ENCODE measurements at regions not wholly inside any gene's neighbourhood (a gene's known extent, or its start where the extent isn't known, plus 50 kb on each side); places are given as distances from the start of the nearest gene placed in this dataset.

GRCh38 chr10:4688601-4689000 lies 137.4 kb upstream of the AKR1E2 start:
- DNase-seq (ENCODE audit: low read depth): no peak

- DNase-seq (ENCODE audit: low read depth): no peak
These were observed 137.8 kb upstream of the AKR1E2 start for GRCh38 chr10:4688168-4688567.

DNA sequence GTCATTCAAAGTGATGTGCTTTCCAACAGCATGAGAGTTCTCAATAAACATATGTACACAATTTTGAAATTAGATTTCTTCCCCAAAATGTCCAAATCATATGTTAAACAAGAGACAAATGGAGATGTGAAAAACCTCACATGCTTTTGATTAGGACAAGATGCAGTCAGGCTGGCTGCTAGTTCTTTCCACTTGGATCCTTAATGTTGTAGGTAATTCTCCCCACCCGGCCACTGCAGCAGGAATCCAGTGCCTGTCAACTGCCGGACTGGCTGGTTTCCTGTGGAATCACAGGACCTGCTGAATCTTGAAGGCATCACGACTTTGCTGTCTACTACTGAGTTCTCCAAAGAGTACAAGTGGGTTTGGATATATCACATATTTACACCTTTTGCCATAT lies 138.6 kb upstream of the AKR1E2 start:
- DNase-seq (ENCODE audit: low read depth): no peak

DNA sequence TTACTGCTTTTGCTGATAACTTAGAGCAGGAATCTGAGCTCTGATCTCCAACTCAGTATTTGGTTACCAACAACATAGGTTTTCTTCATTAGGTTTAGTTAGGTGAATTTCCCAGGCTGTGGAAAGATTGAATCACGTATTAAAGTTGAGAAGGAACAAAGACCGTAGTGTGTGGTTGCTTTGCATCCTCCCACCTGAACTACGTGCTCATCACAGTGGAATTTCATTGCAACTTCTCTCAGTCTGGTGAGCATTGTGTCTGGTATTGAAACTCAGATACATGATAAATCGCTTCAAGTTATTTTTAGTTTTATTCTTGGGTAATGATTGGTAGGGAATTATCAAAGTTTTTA lies 139.4 kb upstream of the AKR1E2 start:
- DNase-seq (ENCODE audit: low read depth): no peak

DNA sequence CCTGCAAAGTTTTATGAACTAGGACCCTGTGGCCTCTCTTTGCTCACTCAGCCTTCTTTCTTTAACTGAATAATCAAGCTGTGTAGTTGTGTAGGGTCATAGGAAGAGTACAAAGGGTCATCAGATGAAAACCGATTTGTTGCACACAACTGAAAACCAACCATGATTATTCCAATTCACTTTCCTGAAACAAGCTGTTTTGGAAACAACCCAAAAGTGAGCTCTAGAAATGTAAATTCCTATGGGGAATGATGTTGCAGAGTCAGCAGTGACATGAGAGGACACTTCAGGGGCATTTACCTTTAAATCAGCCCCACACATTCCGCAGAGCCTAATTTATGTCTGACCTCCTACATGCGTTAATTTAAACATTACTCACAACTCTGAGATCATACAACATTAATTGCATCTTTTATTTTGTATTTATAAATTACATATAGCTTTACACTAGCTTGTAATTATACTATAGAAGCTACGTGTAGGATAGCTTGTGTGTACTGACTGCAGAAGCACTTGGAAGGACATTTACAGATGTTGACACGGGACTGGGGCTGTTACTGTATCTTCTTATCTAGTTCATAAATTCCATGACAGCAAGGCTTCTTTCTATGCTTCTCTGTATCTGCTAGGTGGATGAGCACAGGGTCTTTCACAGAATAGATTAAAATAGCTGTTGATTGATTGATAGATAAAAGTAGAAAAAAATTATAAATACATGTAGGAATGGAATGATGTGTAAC lies 139.9 kb upstream of the AKR1E2 start:
- no peak for DNase-seq (ENCODE audit: low read depth)

GRCh38 chr10:4685491-4685890 lies 140.5 kb upstream of the AKR1E2 start:
- DNase-seq (ENCODE audit: low read depth): no peak

DNA sequence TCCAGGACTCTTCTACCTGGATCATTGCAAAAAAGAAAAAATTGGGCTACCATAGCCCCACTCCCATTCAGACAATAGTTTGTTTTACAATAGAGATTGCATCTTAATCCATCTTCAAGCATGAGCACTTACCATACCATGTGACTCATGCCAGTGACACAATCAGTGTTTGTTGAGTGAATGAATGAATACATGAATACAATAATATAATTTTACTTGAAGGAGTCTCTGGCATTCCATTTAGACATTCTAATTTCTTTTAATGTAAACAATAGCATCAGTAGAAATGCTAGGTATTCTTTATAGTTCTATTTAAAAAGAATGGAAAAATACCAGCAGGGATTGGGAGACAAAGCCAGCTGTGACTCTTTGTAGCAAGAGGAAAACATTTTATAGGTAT lies 141.6 kb upstream of the AKR1E2 start:
- DNase-seq (ENCODE audit: low read depth): no peak

GRCh38 chr10:4683838-4684237 lies 142.2 kb upstream of the AKR1E2 start:
- no peak for DNase-seq (ENCODE audit: low read depth)

DNA sequence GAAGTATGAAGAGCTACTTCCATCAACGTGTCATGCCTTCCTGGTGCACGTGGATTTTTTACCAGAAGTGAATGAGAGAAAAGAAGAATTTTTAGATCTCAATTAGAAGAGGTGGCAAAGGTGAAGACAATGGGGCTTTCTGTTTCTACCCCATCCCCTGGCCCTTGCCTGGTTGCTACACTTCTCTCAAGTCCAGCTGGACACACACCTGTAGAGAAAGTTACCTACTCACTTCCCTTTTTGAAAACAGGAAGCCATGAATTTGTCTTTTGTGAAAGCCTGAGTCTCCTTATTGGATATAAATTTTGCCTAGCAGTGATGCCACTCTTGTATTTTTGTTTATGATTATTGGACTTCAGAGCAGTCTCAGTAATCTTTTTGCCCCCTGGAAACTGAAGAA lies 142.9 kb upstream of the AKR1E2 start:
- DNase-seq (ENCODE audit: low read depth): no peak

DNA sequence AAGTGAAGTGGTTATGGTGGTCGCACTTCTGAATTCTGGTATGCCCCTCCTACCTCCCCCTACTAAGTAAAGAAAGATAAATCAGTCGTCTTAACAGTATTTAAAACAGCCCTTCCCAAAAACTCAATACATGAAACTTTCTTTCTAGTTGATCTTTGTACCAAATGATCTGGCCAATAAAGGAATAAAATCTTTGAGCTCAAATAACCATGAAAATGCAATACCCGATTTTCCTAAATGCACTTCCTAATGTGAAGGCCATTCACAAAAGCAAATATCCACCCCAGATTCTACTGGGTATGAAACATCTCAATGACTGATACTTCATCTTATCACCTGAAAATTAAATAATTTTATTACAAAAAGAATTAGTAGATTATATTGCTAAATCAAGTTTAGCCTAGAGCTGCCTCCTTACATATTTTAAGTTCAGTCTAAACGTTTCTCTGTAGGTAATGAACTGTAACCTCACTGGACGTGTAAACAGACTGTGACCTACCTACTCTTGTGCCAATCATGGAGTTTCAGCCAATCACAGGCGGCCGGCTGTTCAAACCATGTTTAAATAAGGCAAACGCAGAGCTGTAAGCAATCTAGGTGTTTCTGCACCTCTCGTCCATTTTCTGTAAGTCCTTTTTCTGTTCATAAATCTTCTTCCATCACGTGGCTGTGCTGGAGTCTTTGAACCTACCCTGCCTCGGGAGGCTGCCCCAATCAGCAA lies 146.9 kb upstream of the AKR1E2 start:
- no peak for DNase-seq (ENCODE audit: low read depth)

DNA sequence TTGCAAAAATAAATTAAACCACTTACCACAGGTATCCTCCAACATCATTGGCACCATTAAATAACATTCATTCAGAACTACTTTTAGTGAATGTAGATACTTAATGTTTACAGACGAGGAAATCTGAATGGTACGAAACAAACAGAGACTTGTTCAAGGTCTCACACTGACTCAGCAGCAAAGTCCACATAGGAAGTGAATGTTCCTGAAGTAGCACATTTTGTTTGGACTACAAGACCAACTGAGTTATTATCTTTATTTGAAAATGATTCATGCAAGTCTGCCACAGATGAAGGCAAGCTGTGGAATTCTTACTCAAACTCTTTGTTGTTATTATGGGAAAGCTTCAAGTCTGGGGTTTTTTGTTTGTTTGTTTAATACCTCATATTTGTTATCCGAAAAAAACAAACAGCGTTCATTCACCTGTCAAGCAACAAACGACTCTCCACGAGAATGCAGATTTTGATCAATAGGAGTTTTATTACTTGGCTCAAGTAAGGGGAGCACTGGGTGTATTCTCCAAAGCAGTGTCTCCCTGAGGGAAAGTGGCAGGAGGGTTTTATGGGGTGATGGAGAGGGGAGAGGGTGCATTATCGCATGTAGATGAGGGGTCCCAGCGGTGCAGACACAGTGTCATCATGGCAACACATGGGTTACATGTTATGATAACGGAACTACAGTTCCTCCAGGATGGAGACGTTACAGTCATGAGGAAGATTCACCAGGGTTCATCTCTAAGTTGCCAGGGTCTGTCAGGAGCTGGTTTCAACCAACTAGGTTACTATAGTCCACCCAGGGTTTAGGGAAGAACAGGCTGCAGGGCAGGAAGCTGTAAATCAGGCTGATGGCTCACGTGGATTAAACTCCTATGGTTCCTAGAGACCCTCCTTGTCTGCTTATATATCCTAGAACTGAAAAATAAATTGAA lies 147.7 kb upstream of the AKR1E2 start:
- no peak for DNase-seq (ENCODE audit: low read depth)

DNA sequence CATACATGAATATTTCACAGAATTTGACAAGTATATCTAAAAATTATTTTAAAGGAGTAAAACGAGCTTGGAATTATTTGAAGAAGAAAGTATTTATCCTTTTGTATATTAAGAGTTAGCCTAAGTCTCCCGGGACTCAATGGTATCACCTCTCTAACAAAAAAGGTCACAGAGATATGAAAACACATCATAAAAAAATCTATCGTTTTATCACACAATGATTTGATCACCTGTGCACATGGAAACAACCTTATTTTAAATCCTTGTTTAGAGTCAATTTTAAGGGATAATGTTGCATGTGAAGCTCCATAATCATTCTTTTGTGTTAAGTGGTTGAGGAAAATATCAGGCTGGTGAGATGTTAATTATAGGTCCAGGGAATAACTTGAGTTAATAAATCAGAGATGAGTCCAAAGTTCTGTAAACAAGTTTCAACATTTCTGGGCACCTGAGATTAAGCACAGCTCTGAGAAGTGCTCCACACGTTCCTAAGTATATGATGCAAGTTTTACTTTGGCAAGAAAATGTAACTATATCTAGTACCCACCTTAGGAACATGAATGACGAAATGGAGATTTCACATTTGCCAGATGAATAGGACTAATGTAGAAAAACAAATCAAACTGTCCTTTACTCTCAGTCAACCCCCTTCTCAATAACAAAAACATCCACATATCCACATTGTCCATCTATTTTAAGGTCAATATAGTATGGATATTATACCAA lies 148.5 kb upstream of the AKR1E2 start:
- DNase-seq (ENCODE audit: low read depth): no peak

DNA sequence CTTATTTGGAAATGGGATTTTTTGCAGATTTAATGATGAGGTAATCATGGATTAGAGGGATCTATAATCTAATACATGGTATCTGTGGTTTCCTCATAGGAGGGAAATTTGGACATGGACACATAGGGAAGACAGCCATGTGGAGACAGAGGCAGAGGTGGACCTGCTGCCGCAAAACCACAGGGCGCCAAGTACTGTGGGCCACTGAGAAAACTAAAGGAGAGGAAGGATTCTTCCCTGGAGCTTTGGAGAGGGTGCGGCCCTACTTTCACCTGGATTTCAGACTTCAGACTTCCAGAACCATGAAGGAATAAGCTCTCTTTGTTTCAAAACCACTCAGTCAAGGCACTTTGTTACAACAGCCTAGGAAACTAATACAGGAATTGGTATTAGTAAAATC lies 149.4 kb upstream of the AKR1E2 start:
- DNase-seq (ENCODE audit: low read depth): no peak

- DNase-seq (ENCODE audit: low read depth): no peak
These were observed 150.2 kb upstream of the AKR1E2 start for GRCh38 chr10:4675808-4676207.

GRCh38 chr10:4673279-4674040 lies 152.5 kb upstream of the AKR1E2 start:
- DNase-seq (ENCODE audit: low read depth): no peak

DNA sequence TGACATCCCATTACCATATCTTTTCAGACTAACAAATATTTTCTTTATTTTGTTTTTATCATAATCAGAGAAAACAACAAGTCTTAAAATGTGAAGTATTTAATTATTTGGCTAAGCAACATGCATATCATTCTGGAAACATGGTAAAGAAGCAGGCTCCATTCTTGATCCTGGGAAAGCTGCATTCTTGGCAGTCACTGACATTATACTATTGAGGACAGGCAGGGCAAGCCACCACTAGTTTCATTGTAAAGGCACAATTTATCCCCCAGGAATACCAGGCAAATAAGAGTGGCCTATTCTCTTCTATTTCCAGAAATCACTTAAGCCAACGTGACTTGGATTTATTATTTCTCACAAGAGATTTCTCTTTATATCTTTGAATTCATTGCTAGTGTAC lies 153.8 kb upstream of the AKR1E2 start:
- no peak for DNase-seq (ENCODE audit: low read depth)

DNA sequence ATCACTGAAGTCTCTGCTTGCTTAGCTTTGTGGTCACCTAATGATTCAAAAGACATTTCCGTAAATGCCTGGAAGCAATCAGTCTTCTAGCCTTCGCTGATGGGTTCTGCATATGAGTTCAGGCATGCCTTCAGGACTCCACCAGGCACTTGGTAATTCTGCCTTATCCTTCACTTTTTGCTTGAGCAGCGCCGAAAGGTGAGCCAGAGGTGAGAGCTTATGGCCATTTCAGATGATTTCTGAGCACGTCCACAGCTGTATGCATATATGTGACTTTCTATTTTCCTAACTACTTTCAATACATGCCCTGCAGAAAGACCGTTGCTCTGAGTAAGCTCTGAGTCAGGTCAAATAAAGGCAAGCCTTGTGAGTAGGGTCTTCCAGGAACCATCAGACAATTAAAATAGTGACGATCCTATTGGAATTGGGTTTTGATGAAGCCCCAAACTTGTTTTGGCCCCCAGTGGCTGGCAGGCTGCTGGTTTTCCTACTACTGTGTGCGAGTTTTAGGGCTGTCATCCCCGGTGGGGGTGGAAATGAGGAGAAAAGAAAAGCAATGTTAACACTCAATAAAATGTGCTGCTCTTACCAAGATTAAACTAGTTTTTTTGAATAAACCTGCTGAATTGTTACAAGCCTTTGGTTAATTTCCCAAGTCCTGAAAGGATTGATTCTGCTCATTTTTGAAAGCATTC lies 154.4 kb upstream of the AKR1E2 start:
- DNase-seq (ENCODE audit: low read depth): no peak

GRCh38 chr10:4670737-4671136 lies 155.3 kb upstream of the AKR1E2 start:
- DNase-seq (ENCODE audit: low read depth): no peak

- no peak for DNase-seq (ENCODE audit: low read depth)
These were observed 156.4 kb upstream of the AKR1E2 start for GRCh38 chr10:4669585-4669984.

- no peak for DNase-seq (ENCODE audit: low read depth)
These were observed 162.6 kb upstream of the AKR1E2 start for GRCh38 chr10:4663162-4663992.

All from activated T-helper 1 cell treated with Interleukin-2 at 50 U/mL for 16 hours (primary cell).